ENCODE measurements at regions not wholly inside any gene's neighbourhood (a gene's known extent, or its start where the extent isn't known, plus 50 kb on each side); places are given as distances from the start of the nearest gene placed in this dataset.

- no peak for DNase-seq
These were observed 356.4 kb upstream of the PLXNA2 start for GRCh38 chr1:208600456-208601190.

- no peak for DNase-seq
These were observed 357.4 kb upstream of the PLXNA2 start for GRCh38 chr1:208601561-208601960.

GRCh38 chr1:208603721-208604120, 359.5 kb upstream of the PLXNA2 start:
- no peak for DNase-seq

- DNase-seq: no peak
These were observed 360.1 kb upstream of the PLXNA2 start for GRCh38 chr1:208604295-208604694.

- DNase-seq: no peak
These were observed 362.8 kb upstream of the PLXNA2 start for GRCh38 chr1:208606959-208607358.

GRCh38 chr1:208607616-208608015, 363.4 kb upstream of the PLXNA2 start:
- DNase-seq: no peak

- no peak for DNase-seq
These were observed 370.4 kb upstream of the PLXNA2 start for GRCh38 chr1:208614610-208615009.

- DNase-seq: no peak
These were observed 371.2 kb upstream of the PLXNA2 start for GRCh38 chr1:208615371-208615770.

GRCh38 chr1:208616776-208617175, 372.6 kb upstream of the PLXNA2 start:
- no peak for DNase-seq

- peak; percentile 17 for DNase-seq
These were observed 384.1 kb upstream of the PLXNA2 start for GRCh38 chr1:208628022-208628914.

GRCh38 chr1:208631092-208631491, 386.9 kb upstream of the PLXNA2 start:
- no peak for DNase-seq

- DNase-seq: no peak
These were observed 387.3 kb upstream of the PLXNA2 start for GRCh38 chr1:208631506-208631905.

- DNase-seq: no peak
These were observed 390.4 kb upstream of the PLXNA2 start for GRCh38 chr1:208634346-208635140.

GRCh38 chr1:208637181-208637580, 393.0 kb upstream of the PLXNA2 start:
- no peak for DNase-seq

GRCh38 chr1:208639382-208639781, 395.2 kb upstream of the PLXNA2 start:
- no peak for DNase-seq

GRCh38 chr1:208640295-208640694, 396.1 kb upstream of the PLXNA2 start:
- no peak for DNase-seq

- DNase-seq: no peak
These were observed 397.5 kb upstream of the PLXNA2 start for GRCh38 chr1:208641579-208642280.

GRCh38 chr1:208643005-208643597, 398.9 kb upstream of the PLXNA2 start:
- DNase-seq: no peak

GRCh38 chr1:208644401-208645160, 400.4 kb upstream of the PLXNA2 start:
- peak; percentile 71 for DNase-seq

- DNase-seq: no peak
These were observed 402.2 kb upstream of the PLXNA2 start for GRCh38 chr1:208646431-208646830.

- DNase-seq: no peak
These were observed 404.0 kb upstream of the PLXNA2 start for GRCh38 chr1:208648146-208648545.
